ENCODE measurements at regions not wholly inside any gene's neighbourhood (a gene's known extent, or its start where the extent isn't known, plus 50 kb on each side); places are given as distances from the start of the nearest gene placed in this dataset.

GRCh38 chr9:95645579-95645978, 128.8 kb upstream of the PTCH1 start:
- no peak for TF ChIP-seq CTCF (conservative IDR thresholded peaks at IDR 0.05; ENCODE audit: low read depth, low read length)
- no peak for TF ChIP-seq EZH2phosphoT487 (IDR thresholded peaks at IDR 0.05; ENCODE audit: borderline replicate concordance, low read length)
- no peak for TF ChIP-seq EZH2 (IDR thresholded peaks at IDR 0.05; ENCODE audit: low read length, unreplicated experiment)

All from PC-3 (cell line).